Prostate gland (tissue), 2 donors: ENCODE measurements at regions not wholly inside any gene's neighbourhood (a gene's known extent, or its start where the extent isn't known, plus 50 kb on each side); places are given as distances from the start of the nearest gene placed in this dataset.

Source experiments
- DNase-seq: peaks from one replicate; pipeline ENCODE4 v3.0.0-alpha.2; 2019; ENCODE audit warnings: low spot score
- H3K27ac ChIP-seq, 2 donors: fragments of 200-600 bp; sonication (generic); 2 replicates each; pipeline ENCODE4 v1.5.1; 2017 to 2019
- H3K27me3 ChIP-seq: fragments of 200-600 bp; sonication (generic); replicated peaks from 2 replicates; pipeline ENCODE4 v1.5.1; 2019; ENCODE audit not compliant: insufficient read depth
- H3K36me3 ChIP-seq, 2 donors: fragments of 200-600 bp; sonication (generic); 1 replicate in 1 of 2; 2 replicates in 1 of 2; pipeline versions ENCODE4 v1.5.1 to v1.8.1; 2017 to 2019
- H3K4me1 ChIP-seq: fragments of 200-600 bp; sonication (generic); replicated peaks from 2 replicates; pipeline ENCODE4 v1.5.1; 2019
- H3K4me3 ChIP-seq, 2 donors: fragments of 200-600 bp; sonication (generic); 2 replicates each; pipeline ENCODE4 v1.5.1; 2017 to 2019
- H3K9me3 ChIP-seq: fragments of 200-600 bp; sonication (generic); 2 replicates; pipeline ENCODE4 v1.5.1; 2017
- POLR2A ChIP-seq: fragments of 450-650 bp; IDR thresholded peaks from one replicate; pipeline ENCODE4 v1.6.1; 2016; ENCODE audit warnings: antibody characterized with exemption, mild to moderate bottlenecking
- POLR2AphosphoS5 ChIP-seq: sonication (generic); formaldehyde crosslinking; IDR thresholded peaks from one replicate; pipeline ENCODE4 v1.6.1; 2017; ENCODE audit warnings: antibody characterized with exemption
- WGBS: methylation state at CpG from one replicate; pipeline ENCODE4 v1.1.5; 2018; 5-methylcytosine and 5-hydroxymethylcytosine counted together
- intact Hi-C: fragments of 100-400 bp; cut with DNase I; formaldehyde crosslinking; loops from one replicate; pipeline ENCODE4 v1.14.2; 2022
- TF ChIP-seq, protein P1 (sequence below), 4 experiments: fragments of 200-600 bp in 2 of 4; fragments of 450-650 bp in 2 of 4; sonication (generic) in 2 of 4; IDR thresholded peaks; 1 replicate in 3 of 4; 2 replicates in 1 of 4; pipeline ENCODE4 v1.5.1; 2016 to 2019; ENCODE audit warnings: antibody characterized with exemption in 4 of 4, mild to moderate bottlenecking in 2 of 4, moderate library complexity in 2 of 4

DNA sequence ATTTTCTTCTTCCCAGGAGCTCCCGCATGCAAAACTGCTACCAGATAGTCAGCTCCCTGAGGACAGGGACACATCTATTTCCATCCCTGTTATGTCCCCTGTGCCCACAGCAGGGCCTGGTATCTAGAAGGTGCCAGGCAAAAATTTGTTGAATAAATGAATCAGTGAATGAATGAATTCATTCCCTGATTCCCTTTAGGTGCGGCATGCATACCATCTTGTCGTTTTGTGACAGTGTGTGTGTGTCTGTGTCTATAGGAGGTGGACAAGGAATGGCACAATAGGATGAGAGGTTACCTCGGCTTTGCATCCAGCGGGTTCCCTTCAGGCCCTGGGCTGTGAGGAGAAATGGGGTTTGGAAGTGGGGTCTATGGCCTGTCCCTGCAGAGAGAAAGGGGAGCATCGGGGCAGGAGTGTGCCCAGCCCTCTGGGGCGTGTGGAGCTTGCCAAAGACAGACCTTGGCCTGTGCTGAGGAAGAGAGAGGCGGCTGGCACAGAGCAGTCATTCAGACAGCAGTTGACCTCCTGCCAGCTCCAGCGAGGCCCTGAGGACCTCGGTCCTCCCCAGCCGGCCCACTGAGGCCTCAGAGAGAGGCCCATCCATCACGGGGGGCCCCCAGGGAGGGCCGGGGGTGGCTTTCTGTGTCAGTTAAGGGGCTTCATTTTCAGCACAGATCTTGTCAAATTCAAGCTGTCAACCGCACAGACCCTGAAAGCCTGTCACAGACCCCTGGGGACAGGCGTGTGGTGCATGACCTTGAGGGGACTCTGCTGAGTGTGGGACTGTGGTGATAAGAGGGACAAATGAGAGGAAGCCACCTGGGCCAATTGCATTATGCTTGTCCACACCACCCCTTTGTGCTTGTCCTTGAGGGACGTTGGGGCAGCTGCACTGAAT is 125.9 kb upstream of the CXCR4 start:
- DNase-seq, result no peak
- no peak overlapping the region for H3K4me3 ChIP-seq
- intact Hi-C loops, result no loop called here
- no peaks in the 10 kb centered on the region for H3K36me3 ChIP-seq
- H3K9me3 ChIP-seq, result no peaks in the 10 kb centered on the region
- no peaks in the 10 kb centered on the region for H3K4me1 ChIP-seq
- TF ChIP-seq POLR2AphosphoS5 (no peak), POLR2A (no peak)
- TF ChIP-seq, protein P1, sequence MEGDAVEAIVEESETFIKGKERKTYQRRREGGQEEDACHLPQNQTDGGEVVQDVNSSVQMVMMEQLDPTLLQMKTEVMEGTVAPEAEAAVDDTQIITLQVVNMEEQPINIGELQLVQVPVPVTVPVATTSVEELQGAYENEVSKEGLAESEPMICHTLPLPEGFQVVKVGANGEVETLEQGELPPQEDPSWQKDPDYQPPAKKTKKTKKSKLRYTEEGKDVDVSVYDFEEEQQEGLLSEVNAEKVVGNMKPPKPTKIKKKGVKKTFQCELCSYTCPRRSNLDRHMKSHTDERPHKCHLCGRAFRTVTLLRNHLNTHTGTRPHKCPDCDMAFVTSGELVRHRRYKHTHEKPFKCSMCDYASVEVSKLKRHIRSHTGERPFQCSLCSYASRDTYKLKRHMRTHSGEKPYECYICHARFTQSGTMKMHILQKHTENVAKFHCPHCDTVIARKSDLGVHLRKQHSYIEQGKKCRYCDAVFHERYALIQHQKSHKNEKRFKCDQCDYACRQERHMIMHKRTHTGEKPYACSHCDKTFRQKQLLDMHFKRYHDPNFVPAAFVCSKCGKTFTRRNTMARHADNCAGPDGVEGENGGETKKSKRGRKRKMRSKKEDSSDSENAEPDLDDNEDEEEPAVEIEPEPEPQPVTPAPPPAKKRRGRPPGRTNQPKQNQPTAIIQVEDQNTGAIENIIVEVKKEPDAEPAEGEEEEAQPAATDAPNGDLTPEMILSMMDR (IDR thresholded peaks at IDR 0.05), result no peak
- H3K27ac ChIP-seq, result no peak overlapping the region
- WGBS, result 64% methylated on average over 16 of the region's 16 CpGs
- no peaks in the 10 kb centered on the region for H3K27me3 ChIP-seq

DNA sequence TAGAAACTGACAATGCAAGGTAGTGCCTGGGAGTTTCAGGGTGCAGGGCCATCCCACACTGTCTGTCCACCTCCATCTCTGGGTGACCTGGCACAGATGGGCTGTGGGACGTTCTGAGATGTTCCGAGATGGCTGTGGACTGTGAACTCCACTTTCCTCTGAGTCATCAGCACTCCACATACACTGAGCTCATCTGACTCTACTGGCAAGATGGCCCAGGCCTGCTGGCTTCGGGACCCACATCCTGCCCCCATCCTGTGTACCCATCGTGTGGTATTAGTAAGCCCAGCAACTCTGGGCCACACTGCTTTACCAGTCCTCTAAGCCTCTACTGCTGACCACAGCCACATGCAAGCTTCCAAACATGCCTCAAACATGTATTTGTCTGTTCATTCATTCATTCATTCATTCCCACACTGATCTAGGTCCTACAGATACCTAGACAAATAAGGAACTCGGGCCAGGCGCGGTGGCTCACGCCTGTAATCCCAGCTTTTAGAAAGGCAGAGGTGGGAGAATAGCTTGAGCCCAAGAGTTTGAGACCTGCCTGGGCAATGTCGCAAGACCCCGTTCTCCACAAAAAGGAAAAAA is 124.8 kb upstream of the CXCR4 start:
- no peaks in the 10 kb centered on the region for H3K9me3 ChIP-seq
- intact Hi-C loops, result no loop called here
- H3K27me3 ChIP-seq, result no peaks in the 10 kb centered on the region
- no peak for TF ChIP-seq POLR2A
- TF ChIP-seq, protein P1 (IDR thresholded peaks at IDR 0.05), result no peak
- TF ChIP-seq POLR2AphosphoS5, result no peak
- H3K36me3 ChIP-seq, result no peaks in the 10 kb centered on the region
- no peak overlapping the region for H3K27ac ChIP-seq
- H3K4me3 ChIP-seq, result no peak overlapping the region
- WGBS, result 75% methylated on average over 10 of the region's 10 CpGs
- no peak for DNase-seq
- no peaks in the 10 kb centered on the region for H3K4me1 ChIP-seq

DNA sequence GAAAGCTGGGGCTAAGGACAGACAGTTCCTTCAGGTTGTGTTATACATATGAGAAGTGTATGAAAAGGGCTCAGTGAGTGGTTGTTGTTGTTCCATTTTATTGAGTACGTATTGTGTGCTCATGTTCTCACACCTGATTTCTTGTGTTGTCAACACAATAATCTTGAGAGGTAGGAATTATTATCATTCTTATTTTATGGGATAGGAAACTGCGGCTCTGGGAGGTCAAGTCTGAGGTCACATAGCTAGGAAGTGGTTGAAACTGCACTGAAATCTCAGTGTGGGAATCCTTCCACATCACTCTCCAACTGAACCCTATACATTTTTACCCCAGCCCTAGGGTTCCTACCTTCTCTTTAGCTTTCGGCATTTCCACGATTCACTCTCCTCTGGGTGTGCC is 124.2 kb upstream of the CXCR4 start:
- H3K4me1 ChIP-seq, result no peaks in the 10 kb centered on the region
- no peak overlapping the region for H3K4me3 ChIP-seq
- no peaks in the 10 kb centered on the region for H3K27me3 ChIP-seq
- no peaks in the 10 kb centered on the region for H3K9me3 ChIP-seq
- TF ChIP-seq, protein P1 (IDR thresholded peaks at IDR 0.05), result no peak
- no peak for TF ChIP-seq POLR2A
- TF ChIP-seq POLR2AphosphoS5, result no peak
- intact Hi-C loops, result no loop called here
- no peak for DNase-seq
- 87% methylated on average over 4 of the region's 4 CpGs for WGBS
- no peaks in the 10 kb centered on the region for H3K36me3 ChIP-seq
- H3K27ac ChIP-seq, result no peak overlapping the region

DNA sequence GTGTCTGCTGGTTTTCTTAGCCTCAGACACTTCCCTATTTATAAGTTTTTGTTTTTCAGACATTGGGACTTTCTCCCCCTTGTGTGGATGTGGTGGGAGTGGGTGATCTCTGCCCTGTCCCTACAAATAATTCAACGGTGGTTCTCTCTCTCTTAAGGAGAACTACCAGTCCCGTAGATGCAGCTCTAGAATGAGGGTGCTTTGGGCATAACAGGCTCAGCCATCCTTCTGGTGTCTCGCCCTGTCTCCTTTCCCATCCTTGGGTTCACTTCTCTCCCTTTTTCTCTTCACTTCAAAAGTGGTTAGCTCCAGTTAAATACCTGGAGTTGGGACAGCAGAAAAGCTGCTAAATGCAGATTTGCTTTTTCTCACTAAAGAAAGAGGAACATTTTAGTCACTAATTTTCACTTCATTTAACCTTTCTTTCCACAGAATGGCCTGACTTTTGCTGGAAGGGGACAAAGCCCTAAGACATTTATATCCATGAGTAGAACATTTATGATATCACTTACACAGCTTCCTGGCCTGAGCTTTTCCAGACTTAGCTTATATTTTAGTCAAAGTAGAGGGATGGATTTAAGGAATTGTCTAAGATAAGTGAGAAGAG is 121.2 kb upstream of the CXCR4 start:
- Histone ChIP-seq H3K4me1 (no peaks in the 10 kb centered on the region), H3K9me3 (no peaks in the 10 kb centered on the region), H3K36me3 (no peaks in the 10 kb centered on the region), H3K27me3 (no peaks in the 10 kb centered on the region), H3K27ac (no peak overlapping the region), H3K4me3 (no peak overlapping the region)
- intact Hi-C loops, result no loop called here
- 94% methylated on average over 3 of the region's 3 CpGs for WGBS
- no peak for DNase-seq
- TF ChIP-seq POLR2AphosphoS5, result no peak
- TF ChIP-seq, protein P1 (IDR thresholded peaks at IDR 0.05), result no peak
- TF ChIP-seq POLR2A, result no peak
